PC-9 (cell line): ENCODE measurements at regions not wholly inside any gene's neighbourhood (a gene's known extent, or its start where the extent isn't known, plus 50 kb on each side); places are given as distances from the start of the nearest gene placed in this dataset.

Experiments
- BruUV-seq: library from RNA; stranded (reverse); fragments of 400-500 nt; replicated peaks from 2 replicates; lab custom pipeline; 2021; lab: Mats Ljungman, UMichigan
- CTCF ChIA-PET: fragments of 300-600 bp; sonication (Branson Sonifier 250); formaldehyde crosslinking; loops from one replicate; lab custom pipeline; 2022; ENCODE audit warnings: antibody characterized with exemption; lab: Charles Lee
- POLR2A ChIA-PET: fragments of 300-600 bp; sonication (Branson Sonifier 250); formaldehyde crosslinking; loops from one replicate; lab custom pipeline; 2022; ENCODE audit warnings: antibody characterized with exemption; ENCODE audit not compliant: unreplicated experiment; lab: Charles Lee
- DNase-seq, 2 experiments: peaks; one replicate each; pipeline versions ENCODE4 v3.0.0 to v3.0.0-alpha.2; 2015 to 2022; ENCODE audit warnings: mixed read lengths in 1 of 2
- H2AFZ ChIP-seq: fragments of 200-600 bp; sonication (generic); 2 replicates; pipeline ENCODE4 v1.8.1; 2017; ENCODE audit warnings: antibody characterized with exemption
- H3F3A ChIP-seq: fragments of 200-600 bp; sonication (generic); 2 replicates; pipeline ENCODE4 v1.8.1; 2017; ENCODE audit warnings: antibody characterized with exemption, mild to moderate bottlenecking, low read depth; ENCODE audit not compliant: insufficient read depth
- H3K27ac ChIP-seq: fragments of 200-600 bp; sonication (generic); 2 replicates; pipeline ENCODE4 v1.6.1; 2016; ENCODE audit warnings: mixed run types
- H3K27me3 ChIP-seq: fragments of 200-600 bp; sonication (generic); 2 replicates; pipeline ENCODE4 v1.6.1; 2016; ENCODE audit warnings: low read depth, mixed run types; ENCODE audit not compliant: insufficient read depth
- H3K36me3 ChIP-seq: fragments of 200-600 bp; sonication (generic); 2 replicates; pipeline ENCODE4 v1.6.1; 2016; ENCODE audit warnings: low read depth, mixed run types
- H3K4me1 ChIP-seq: fragments of 200-600 bp; sonication (generic); replicated peaks from 2 replicates; pipeline ENCODE4 v1.6.1; 2016; ENCODE audit warnings: mixed run types; ENCODE audit not compliant: insufficient read depth
- H3K4me2 ChIP-seq: fragments of 200-600 bp; sonication (generic); 2 replicates; pipeline ENCODE4 v1.6.1; 2017; ENCODE audit warnings: mixed run types
- H3K4me3 ChIP-seq: fragments of 200-600 bp; sonication (generic); 2 replicates; pipeline ENCODE4 v1.6.1; 2016; ENCODE audit warnings: mixed run types
- H3K79me2 ChIP-seq: fragments of 200-600 bp; sonication (generic); 2 replicates; pipeline ENCODE4 v1.6.1; 2017; ENCODE audit warnings: low read depth, mixed run types
- H3K9me2 ChIP-seq: fragments of 200-600 bp; sonication (generic); 2 replicates; pipeline ENCODE4 v1.8.1; 2017; ENCODE audit warnings: mild to moderate bottlenecking; ENCODE audit not compliant: insufficient read depth
- H3K9me3 ChIP-seq: fragments of 200-600 bp; sonication (generic); 2 replicates; pipeline ENCODE4 v1.8.1; 2016; ENCODE audit warnings: low read depth; ENCODE audit not compliant: insufficient read depth
- H4K20me1 ChIP-seq: fragments of 200-600 bp; sonication (generic); 2 replicates; pipeline ENCODE4 v1.8.1; 2017; ENCODE audit not compliant: insufficient read depth
- EZH2 ChIP-seq: fragments of 200-600 bp; sonication (generic); IDR thresholded peaks from 2 replicates; pipeline ENCODE4 v1.8.0; 2017; ENCODE audit warnings: antibody characterized with exemption, low read depth
- intact Hi-C: fragments of 100-400 bp; cut with micrococcal nuclease; formaldehyde crosslinking; loops from one replicate; pipeline ENCODE4 v1.10.0; 2022; ENCODE audit not compliant: unreplicated experiment
- TF ChIP-seq, protein P1 (sequence below): fragments of 200-600 bp; sonication (generic); conservative IDR thresholded peaks from 2 replicates; pipeline ENCODE4 v1.6.1; 2017; ENCODE audit warnings: mixed run types, antibody characterized with exemption, mild to moderate bottlenecking, moderate library complexity

DNA sequence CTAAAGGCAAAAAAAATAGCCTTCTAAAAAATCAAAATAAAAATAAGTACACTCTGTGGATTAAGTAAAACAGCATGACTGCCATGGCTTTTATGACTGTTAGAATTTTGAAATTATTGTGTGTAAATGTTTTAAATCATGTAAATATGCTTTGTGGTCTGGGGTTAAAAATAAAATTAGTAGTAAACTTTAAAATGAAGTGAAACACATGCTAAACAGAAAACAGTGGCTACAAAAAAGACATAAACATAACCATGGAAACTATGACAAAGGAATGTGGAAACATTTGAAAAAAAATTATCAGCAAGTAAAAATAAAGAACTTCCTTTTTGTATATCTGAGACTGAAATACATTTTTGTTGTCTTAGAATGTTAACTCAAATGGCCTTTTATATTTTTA lies 134.5 kb upstream of the SPEF2 start:
- no peak overlapping the region for H3K4me3 ChIP-seq
- no peaks in the 10 kb centered on the region for H3K4me1 ChIP-seq
- TF ChIP-seq EZH2 = no peak
- TF ChIP-seq, protein P1, sequence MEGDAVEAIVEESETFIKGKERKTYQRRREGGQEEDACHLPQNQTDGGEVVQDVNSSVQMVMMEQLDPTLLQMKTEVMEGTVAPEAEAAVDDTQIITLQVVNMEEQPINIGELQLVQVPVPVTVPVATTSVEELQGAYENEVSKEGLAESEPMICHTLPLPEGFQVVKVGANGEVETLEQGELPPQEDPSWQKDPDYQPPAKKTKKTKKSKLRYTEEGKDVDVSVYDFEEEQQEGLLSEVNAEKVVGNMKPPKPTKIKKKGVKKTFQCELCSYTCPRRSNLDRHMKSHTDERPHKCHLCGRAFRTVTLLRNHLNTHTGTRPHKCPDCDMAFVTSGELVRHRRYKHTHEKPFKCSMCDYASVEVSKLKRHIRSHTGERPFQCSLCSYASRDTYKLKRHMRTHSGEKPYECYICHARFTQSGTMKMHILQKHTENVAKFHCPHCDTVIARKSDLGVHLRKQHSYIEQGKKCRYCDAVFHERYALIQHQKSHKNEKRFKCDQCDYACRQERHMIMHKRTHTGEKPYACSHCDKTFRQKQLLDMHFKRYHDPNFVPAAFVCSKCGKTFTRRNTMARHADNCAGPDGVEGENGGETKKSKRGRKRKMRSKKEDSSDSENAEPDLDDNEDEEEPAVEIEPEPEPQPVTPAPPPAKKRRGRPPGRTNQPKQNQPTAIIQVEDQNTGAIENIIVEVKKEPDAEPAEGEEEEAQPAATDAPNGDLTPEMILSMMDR = no peak
- no peaks in the 10 kb centered on the region for H3K9me3 ChIP-seq
- no peak overlapping the region for H3K27ac ChIP-seq
- H3K36me3 ChIP-seq = no peaks in the 10 kb centered on the region
- no peaks in the 10 kb centered on the region for H3K27me3 ChIP-seq
- no peaks in the 10 kb centered on the region for H3K79me2 ChIP-seq
- intact Hi-C loops = no loop called here
- no peak overlapping the region for H2AFZ ChIP-seq
- no peaks in the 10 kb centered on the region for H4K20me1 ChIP-seq
- H3K9me2 ChIP-seq = no peaks in the 10 kb centered on the region
- DNase-seq = no peak
- no TSS peak for BruUV-seq
- ChIA-PET CTCF (no interaction called here), POLR2A (no interaction called here)
- H3F3A ChIP-seq = no peaks in the 10 kb centered on the region
- H3K4me2 ChIP-seq = no peak overlapping the region

DNA sequence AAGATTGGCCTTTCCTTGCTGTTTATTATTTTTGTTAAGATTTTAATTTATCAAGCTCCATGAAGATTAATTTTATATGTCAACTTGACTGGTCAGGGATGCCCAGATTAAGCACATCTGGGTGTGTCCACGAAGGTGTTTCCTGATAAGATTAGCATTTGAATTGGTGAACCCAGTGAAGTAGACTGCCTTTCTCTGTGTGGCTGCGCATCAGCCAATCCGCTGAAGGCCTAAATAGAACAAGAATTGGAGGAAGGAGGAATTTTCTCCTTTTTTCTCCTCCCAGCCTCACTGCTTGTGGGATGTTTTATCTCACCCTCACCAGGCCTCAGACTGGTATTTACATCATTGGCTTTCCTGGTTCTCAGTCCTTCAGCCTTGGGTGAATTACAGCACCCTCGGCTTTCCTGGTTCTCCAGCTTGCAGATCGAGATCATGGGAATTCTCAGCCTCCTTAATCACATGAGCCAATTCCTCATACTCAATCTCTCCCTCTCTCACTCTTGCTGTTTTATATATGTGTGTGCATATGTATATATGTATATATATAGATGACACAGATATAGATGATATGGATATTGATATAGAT lies 135.4 kb upstream of the SPEF2 start:
- no peaks in the 10 kb centered on the region for H3K9me2 ChIP-seq
- no peaks in the 10 kb centered on the region for H4K20me1 ChIP-seq
- no peaks in the 10 kb centered on the region for H3K9me3 ChIP-seq
- ChIA-PET POLR2A (no interaction called here), CTCF (no interaction called here)
- DNase-seq = no peak
- H3K36me3 ChIP-seq = no peaks in the 10 kb centered on the region
- no peak for TF ChIP-seq EZH2
- TF ChIP-seq, protein P1 = no peak
- intact Hi-C loops = no loop called here
- H3F3A ChIP-seq = no peaks in the 10 kb centered on the region
- H3K79me2 ChIP-seq = no peaks in the 10 kb centered on the region
- no TSS peak for BruUV-seq
- H3K27ac ChIP-seq = no peak overlapping the region
- H3K4me1 ChIP-seq = no peaks in the 10 kb centered on the region
- H3K4me3 ChIP-seq = no peak overlapping the region
- no peaks in the 10 kb centered on the region for H3K27me3 ChIP-seq
- no peak overlapping the region for H3K4me2 ChIP-seq
- no peak overlapping the region for H2AFZ ChIP-seq

DNA sequence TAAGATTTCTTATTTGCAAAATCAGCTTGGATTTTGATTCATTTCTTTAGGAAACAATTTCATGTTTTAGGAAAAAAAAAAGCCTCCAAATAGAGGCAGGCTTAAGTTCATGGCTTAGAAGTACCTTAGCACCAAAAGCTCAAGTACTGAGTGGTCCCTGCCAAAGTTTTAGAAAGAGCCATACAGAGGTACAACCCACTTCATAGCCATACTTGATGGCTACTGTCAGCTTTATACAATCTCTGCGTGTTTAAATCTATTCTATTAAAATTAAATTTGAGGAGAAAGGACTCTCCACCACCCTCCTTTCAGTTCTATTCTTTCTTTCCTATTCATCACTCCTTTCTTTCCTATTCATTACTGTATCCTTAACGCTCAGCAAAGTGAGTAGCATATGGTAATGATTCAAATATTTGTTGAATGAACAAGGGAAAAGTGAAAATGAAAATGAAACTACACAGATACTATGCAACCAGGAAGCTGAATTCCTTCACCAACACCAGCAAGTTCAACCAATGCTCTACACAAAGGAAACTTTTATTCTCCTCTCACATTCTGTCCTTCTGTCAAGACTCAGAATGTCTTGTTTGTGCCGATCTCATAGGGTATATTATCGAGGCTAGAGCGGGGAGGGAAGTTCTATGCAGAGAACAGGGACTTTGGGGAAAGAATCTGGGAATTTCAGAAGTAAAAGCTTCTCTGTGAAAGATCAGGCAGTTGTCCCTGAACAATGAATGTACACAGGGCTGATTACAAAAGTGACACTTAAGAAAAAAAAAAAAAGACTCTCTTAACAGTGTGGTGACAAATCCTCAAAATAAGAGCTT lies 138.6 kb upstream of the SPEF2 start:
- no peaks in the 10 kb centered on the region for H3K36me3 ChIP-seq
- BruUV-seq = no TSS peak
- no peaks in the 10 kb centered on the region for H3K27me3 ChIP-seq
- no peaks in the 10 kb centered on the region for H3K9me2 ChIP-seq
- peak overlapping the region; percentile 72 for H3K4me2 ChIP-seq
- H3K4me1 ChIP-seq = no peaks in the 10 kb centered on the region
- POLR2A ChIA-PET = no interaction called here
- TF ChIP-seq, protein P1 = no peak
- TF ChIP-seq EZH2 = no peak
- H2AFZ ChIP-seq = peak overlapping the region; percentile 66
- no peaks in the 10 kb centered on the region for H3K9me3 ChIP-seq
- peak overlapping the region; percentile 49; the same call in 1 of the 2 replicates for H3K4me3 ChIP-seq
- H4K20me1 ChIP-seq = no peaks in the 10 kb centered on the region
- no peak overlapping the region for H3K27ac ChIP-seq
- peak in 1 of 2 experiments; percentile 54 for DNase-seq
- H3F3A ChIP-seq = no peaks in the 10 kb centered on the region
- no peaks in the 10 kb centered on the region for H3K79me2 ChIP-seq
- intact Hi-C loops = no loop called here
- CTCF ChIA-PET = no interaction called here
